Fibroblast of skin of abdomen (primary cell): ENCODE measurements at regions not wholly inside any gene's neighbourhood (a gene's known extent, or its start where the extent isn't known, plus 50 kb on each side); places are given as distances from the start of the nearest gene placed in this dataset.

Experiments used
- DNase-seq: peaks from one replicate; pipeline ENCODE4 v3.0.0-alpha.2; 2013

GRCh38 chr9:23321049-23321448 is 505.0 kb downstream of the ELAVL2 start:
- no peak for DNase-seq

GRCh38 chr9:23322392-23322791 is 503.6 kb downstream of the ELAVL2 start:
- DNase-seq = no peak

- DNase-seq = no peak
These were observed 501.5 kb downstream of the ELAVL2 start for GRCh38 chr9:23324511-23324910.

- no peak for DNase-seq
These were observed 499.4 kb downstream of the ELAVL2 start for GRCh38 chr9:23326597-23326996.

GRCh38 chr9:23341346-23341745 is 484.7 kb downstream of the ELAVL2 start:
- no peak for DNase-seq

GRCh38 chr9:23342291-23342690 is 483.7 kb downstream of the ELAVL2 start:
- no peak for DNase-seq

- no peak for DNase-seq
These were observed 482.8 kb downstream of the ELAVL2 start for GRCh38 chr9:23343226-23343625.

- DNase-seq = no peak
These were observed 464.9 kb downstream of the ELAVL2 start for GRCh38 chr9:23361096-23361495.

GRCh38 chr9:23372703-23373102 is 453.3 kb downstream of the ELAVL2 start:
- no peak for DNase-seq

GRCh38 chr9:23375511-23375910 is 450.5 kb downstream of the ELAVL2 start:
- DNase-seq = no peak

- DNase-seq = no peak
These were observed 446.2 kb downstream of the ELAVL2 start for GRCh38 chr9:23379842-23380241.

- DNase-seq = no peak
These were observed 445.2 kb downstream of the ELAVL2 start for GRCh38 chr9:23380821-23381220.

GRCh38 chr9:23382418-23382817 is 443.6 kb downstream of the ELAVL2 start:
- DNase-seq = no peak

GRCh38 chr9:23394189-23394588 is 431.9 kb downstream of the ELAVL2 start:
- DNase-seq = no peak

GRCh38 chr9:23408874-23409273 is 417.2 kb downstream of the ELAVL2 start:
- DNase-seq = no peak

GRCh38 chr9:23412046-23412445 is 414.0 kb downstream of the ELAVL2 start:
- DNase-seq = no peak

- DNase-seq = no peak
These were observed 413.6 kb downstream of the ELAVL2 start for GRCh38 chr9:23412458-23412857.

GRCh38 chr9:23413541-23413940 is 412.5 kb downstream of the ELAVL2 start:
- no peak for DNase-seq

GRCh38 chr9:23423999-23424398 is 402.0 kb downstream of the ELAVL2 start:
- no peak for DNase-seq

- no peak for DNase-seq
These were observed 399.9 kb downstream of the ELAVL2 start for GRCh38 chr9:23426144-23426543.

- no peak for DNase-seq
These were observed 394.6 kb downstream of the ELAVL2 start for GRCh38 chr9:23431459-23431858.

- DNase-seq = no peak
These were observed 391.4 kb downstream of the ELAVL2 start for GRCh38 chr9:23434654-23435053.

- no peak for DNase-seq
These were observed 387.6 kb downstream of the ELAVL2 start for GRCh38 chr9:23438299-23438907.

- no peak for DNase-seq
These were observed 384.8 kb downstream of the ELAVL2 start for GRCh38 chr9:23441275-23441674.

GRCh38 chr9:23444658-23445057 is 381.4 kb downstream of the ELAVL2 start:
- no peak for DNase-seq
